D721Med (cell line): ENCODE measurements at regions not wholly inside any gene's neighbourhood (a gene's known extent, or its start where the extent isn't known, plus 50 kb on each side); places are given as distances from the start of the nearest gene placed in this dataset.

Experiments used
- DNase-seq: peaks from one replicate; pipeline ENCODE4 v3.0.0; 2011; ENCODE audit warnings: low spot score; ENCODE audit not compliant: insufficient read length
- FAIRE-seq: peaks from 2 replicates; lab custom pipeline; 2011; peaks lifted over from hg19 to GRCh38; lab: Jason Lieb, UNC
- TF ChIP-seq, protein P1 (sequence below): IDR thresholded peaks from 2 replicates; pipeline ENCODE4 v1.5.1; 2012; ENCODE audit warnings: mild to moderate bottlenecking, control low read depth; ENCODE audit not compliant: insufficient read depth; ENCODE audit errors: missing control alignments

DNA sequence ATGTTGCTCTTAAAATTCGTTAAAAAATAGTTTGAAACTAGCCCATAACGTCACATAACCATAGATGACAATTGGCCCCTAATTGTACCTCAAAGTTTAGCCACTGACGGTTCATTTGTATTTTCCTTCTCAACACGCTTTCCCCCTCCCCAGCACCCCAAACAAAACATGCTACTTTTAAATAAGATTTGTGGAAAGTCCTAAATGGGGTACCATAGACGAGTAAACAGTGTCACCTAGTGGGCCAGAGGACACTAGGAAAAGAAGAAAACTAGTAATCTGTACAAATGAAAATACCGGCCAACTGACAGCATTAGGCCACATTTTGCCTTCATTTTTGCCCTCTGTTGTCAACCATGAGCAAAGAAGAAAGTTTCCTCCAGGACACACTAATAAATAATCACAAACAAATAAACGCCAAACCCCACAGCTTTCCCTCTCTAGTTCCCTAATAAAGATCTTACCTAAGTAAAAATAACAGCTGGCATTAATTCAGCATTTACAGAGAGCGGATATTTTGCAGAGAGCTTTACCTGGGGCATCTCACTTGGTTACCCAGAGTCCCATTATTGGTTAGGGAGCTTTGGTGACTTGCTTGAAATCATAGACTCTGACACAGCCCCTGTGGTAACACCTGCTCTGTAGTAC lies 175.1 kb upstream of the ATP11B start:
- TF ChIP-seq, protein P1, sequence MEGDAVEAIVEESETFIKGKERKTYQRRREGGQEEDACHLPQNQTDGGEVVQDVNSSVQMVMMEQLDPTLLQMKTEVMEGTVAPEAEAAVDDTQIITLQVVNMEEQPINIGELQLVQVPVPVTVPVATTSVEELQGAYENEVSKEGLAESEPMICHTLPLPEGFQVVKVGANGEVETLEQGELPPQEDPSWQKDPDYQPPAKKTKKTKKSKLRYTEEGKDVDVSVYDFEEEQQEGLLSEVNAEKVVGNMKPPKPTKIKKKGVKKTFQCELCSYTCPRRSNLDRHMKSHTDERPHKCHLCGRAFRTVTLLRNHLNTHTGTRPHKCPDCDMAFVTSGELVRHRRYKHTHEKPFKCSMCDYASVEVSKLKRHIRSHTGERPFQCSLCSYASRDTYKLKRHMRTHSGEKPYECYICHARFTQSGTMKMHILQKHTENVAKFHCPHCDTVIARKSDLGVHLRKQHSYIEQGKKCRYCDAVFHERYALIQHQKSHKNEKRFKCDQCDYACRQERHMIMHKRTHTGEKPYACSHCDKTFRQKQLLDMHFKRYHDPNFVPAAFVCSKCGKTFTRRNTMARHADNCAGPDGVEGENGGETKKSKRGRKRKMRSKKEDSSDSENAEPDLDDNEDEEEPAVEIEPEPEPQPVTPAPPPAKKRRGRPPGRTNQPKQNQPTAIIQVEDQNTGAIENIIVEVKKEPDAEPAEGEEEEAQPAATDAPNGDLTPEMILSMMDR, result peak; percentile 47
- FAIRE-seq (no peak), DNase-seq (no peak)

DNA sequence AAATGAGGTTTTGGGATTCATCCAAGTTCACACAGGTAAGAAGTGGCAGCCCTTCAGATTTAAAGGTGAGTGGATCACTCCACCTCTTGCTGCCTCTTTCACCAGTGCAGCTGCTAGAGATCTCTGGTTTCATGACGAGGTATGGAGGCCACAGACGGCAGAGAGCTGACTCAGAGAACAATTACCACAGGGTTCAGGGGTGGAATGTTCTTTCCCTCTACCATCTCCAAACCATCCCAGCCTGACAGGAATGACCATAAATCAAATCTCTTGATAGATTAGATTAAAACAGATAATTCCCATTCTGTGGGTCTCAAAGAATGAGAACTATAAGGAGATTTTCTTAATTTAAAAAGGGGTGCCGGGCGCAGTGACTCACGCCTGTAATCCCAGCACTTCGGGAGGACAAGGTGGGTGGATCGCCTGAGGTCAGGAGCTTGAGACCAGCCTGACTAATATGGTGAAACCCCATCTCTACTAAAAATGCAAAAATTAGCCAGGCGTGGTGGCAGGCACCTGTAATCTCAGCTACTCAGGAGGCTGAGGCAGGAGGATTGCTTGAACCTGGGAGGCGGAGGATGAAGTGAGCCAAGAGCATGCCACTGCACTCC lies 174.2 kb upstream of the ATP11B start:
- no peak for DNase-seq
- FAIRE-seq, result no peak
- TF ChIP-seq, protein P1, result no peak

- DNase-seq, result no peak
- FAIRE-seq, result no peak
- TF ChIP-seq, protein P1, result no peak
These were observed 172.4 kb upstream of the ATP11B start for GRCh38 chr3:182620723-182621434.

DNA sequence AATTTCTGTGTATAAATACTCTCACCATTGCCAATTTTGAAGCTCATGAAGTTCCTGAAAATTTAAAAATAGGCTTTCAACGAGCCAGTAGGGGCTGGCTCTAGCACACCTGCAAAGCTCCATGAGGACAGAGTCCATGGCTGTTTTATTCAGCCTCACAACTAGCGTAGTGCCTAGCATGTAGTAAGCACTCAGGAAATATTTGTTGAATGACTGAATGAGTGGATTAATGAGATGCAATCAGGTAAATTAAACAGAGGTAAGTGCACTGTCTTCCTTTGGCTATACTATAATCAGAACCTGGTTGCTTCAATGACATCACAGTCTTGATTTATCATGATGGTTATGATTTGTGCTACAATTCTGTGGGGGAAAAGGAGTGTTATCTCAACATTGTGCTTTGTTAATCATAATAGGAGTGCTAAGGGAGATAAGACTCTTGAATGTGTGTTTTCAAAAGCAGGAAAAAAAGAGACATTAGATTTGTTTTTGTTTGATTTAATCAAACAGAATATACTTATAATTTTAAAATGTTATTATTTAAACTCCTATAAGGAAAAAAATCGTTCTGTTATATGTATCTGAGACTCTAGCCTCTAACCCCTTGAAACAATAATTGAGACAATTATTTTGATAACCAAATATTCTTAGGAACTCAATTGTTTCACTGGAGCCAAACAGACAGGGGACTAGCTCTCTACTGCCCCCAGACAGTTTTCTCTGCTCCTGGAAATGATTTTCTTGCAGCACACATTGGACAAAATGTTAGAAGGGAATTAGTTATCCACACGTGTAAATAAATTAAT lies 171.7 kb upstream of the ATP11B start:
- no peak for FAIRE-seq
- no peak for DNase-seq
- TF ChIP-seq, protein P1, result peak; percentile 11

DNA sequence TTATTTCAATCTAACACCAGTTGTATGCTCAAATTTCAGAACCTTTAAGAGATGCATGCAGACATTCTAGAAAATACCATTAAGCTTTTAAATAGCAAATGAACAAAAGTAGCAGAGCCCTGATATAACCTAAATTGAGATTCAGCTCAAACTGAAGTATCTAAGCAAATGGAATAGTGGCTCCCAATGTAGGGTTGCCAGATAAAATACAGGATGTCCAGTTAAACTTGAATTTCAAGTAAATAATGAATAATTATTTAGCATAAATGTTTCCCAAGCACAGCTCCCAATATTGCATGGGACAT lies 171.1 kb upstream of the ATP11B start:
- FAIRE-seq (no peak), DNase-seq (no peak)
- TF ChIP-seq, protein P1, result no peak

GRCh38 chr3:182626484-182627467 lies 166.5 kb upstream of the ATP11B start:
- TF ChIP-seq, protein P1, result no peak
- DNase-seq (no peak), FAIRE-seq (no peak)
